NCI-H226 (cell line): ENCODE measurements at regions not wholly inside any gene's neighbourhood (a gene's known extent, or its start where the extent isn't known, plus 50 kb on each side); places are given as distances from the start of the nearest gene placed in this dataset.

Experiments
- DNase-seq: peaks from one replicate; pipeline ENCODE4 v3.0.0-alpha.2; 2015

- DNase-seq = no peak
Observed at GRCh38 chr2:16314691-16315457, 350.8 kb downstream of the CYRIA start.

DNA sequence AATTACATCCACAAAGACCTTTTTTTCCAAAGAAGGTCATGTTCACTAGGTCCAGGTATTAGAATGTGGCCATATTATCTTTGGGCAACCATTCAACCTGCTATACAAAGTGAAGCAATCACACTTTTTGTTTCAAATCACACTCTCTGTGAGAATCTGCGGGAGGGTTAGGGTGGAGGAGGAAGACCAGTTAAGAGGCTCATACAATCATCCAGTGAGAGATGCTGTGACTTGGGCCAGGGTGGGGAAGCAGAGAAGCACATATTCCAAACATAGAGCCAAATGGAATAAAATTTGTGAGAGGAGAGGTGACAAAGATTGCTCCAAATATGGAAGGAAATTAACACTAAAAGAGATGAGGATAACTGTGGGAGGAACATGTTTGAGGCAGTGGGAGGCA is 351.6 kb downstream of the CYRIA start:
- no peak for DNase-seq

DNA sequence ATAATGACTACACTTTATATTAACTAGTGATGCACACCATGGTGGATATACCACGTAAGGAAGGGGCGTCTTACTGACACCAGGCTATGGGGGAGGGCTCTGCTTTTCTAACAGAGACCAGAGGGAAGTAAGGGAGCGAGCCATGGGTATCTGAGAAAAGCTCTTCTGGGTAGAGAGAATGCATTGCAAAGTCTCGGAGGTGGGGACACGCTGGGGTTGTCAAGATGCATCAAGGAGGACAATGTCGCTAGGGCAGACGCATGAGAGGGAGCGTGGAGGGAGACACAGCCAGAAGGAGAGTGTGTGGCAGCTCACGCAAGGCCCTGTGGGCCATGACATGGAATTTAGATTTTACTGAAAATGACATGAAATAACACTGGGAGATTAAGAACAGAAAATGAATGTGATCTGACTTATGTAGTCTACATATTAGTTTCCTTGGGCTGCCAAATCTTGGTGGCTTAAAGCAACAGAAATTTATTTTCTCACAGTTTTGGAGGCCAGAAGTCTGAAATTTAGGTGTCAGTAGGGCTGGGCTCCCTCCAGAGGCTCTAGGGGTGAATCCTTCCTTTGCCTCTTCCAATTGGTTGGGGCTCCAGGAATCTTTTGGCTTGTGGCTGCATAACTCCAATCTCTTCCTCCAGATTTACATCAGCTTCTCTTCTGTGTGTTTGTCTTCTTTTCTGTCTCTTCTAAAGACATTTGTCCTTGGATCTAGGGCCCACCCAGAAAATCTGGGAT is 352.2 kb downstream of the CYRIA start:
- DNase-seq = no peak

- no peak for DNase-seq
Observed at GRCh38 chr2:16312771-16313170, 352.9 kb downstream of the CYRIA start.

DNA sequence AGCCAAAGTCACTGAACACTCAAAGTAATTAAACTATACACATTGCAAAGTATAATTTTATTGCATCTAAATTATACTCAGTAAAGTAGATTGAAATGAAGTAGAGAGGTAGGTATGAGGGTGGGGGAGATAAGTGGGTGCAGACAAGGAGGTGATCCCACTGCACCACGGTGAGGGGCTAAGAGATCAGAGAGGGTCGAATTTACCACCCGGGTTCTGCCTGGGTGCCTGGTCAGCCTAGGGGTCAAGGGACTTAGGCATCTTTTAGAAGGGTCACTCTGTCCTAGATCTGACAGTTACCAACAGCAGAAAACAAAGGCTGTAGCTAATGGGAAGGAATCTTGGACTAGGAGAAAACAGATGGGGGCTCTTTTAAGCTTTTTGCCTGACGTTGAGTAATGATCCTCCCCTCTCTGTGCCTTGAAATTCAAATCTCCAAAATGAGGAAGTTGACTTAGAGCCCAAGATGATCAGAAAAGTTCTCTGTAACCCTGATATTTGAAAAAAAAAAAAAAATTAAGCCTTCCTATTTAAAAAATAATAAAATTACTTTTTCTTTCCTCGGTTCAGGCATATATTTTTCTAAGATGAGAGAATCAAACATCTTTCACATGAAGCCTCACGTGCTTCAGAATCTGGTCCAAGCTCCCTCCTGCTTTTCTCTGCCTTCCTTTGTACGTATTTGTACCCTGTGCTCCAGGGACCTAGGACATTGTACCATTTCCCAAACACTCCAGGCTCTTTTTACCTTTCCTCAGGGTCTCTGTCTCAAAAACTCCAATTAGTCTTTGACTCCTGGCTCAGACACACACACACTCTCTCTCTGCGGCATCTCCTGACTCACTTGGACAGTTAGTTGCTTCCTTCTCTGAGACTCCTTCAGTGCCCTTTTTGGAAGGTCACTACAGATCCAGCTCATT is 353.9 kb downstream of the CYRIA start:
- DNase-seq = no peak

- no peak for DNase-seq
Observed at GRCh38 chr2:16308816-16309215, 356.8 kb downstream of the CYRIA start.

- no peak for DNase-seq
Observed at GRCh38 chr2:16304876-16305590, 360.6 kb downstream of the CYRIA start.

- DNase-seq = no peak
Observed at GRCh38 chr2:16303761-16304160, 361.9 kb downstream of the CYRIA start.

DNA sequence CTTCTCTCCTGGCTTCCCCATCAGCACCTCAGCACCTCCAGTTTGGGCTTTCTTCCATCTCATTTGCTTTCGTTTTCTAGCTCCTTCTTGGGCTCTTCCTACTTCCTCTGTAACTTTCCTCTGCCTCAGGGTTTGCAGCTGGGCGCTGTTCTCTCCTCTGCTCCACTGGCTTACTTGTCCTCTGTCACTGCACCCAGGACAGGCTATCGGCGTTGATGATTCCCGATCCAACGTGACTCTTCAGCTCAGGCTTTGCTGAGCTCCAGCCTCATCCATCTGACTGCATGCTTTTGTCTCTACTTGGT is 362.4 kb downstream of the CYRIA start:
- no peak for DNase-seq

GRCh38 chr2:16302431-16303272 is 362.3 kb downstream of the MYCN start:
- no peak for DNase-seq

DNA sequence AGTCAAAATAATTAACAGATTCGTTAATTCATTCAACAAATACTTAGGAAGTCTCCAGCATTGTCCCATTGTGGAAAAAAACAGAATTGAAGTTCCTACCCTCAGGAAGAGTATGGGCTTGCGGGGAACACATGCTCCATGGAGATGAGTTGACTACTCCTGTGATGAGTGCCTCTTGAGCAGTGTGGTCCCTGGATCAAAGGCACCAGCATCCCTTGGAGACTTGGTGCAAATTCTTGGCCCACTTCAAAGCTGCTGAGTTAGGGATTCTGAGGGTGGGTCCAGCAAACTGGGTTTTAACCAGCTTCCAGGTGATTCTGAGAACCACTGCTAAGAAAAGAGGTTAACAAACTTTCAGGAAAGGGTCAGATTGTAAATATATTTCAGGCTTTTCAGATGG is 361.6 kb downstream of the MYCN start:
- DNase-seq = no peak

- DNase-seq = no peak
Observed at GRCh38 chr2:16298866-16299265, 358.5 kb downstream of the MYCN start.

DNA sequence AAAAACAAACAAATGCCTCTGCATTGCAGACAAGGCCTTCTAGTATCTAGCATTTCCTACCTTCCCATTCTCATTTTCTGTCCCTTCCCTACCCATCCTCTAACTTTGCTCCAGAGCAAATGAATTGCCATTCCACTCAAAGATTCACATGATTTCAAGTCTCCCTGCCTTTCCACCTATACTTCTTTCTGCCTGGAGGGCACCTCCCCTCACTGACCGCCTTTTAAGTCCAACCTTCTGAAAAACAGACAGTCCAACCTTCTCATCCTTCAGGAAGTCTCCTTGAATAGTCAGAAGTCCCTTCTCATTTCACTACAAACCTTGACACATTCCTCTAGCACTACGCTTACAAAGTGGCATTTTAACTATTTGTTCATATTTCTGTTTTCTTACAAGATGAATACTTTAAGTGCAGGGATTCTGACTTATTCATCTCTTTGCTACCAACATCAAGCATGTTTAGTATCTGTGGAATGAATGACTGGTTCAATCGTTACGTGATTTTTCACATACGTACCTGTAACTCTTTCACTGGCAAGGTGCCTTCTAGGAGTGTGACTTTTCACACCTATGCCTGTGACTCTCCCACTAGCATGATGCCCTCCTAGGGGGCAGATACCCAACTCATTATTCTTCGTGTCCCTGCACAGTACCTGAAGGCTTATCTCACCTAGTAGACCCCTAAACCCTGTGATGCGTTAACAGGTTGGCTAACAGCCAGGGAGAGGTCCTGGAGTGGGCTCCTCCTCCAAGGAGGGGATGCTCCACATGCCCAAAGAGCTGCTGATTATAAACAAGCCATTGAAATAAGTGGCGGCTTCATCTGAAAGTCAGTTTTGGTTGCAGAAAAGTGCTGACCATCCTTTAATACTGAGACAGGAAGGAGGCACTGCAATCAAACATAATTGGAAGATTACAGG is 356.2 kb downstream of the MYCN start:
- no peak for DNase-seq

DNA sequence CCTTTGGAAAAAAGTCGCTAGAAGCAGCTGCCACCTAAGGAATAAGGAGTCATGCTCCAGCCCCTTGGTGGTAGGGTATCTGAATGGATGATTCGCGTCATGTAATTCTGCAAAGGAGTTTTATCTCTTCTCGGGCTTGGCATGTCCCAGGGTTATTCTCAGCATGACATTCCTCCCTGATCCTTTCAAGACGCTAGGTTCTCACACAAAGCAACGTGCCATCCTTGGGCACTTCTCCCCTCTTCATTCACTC is 355.6 kb downstream of the MYCN start:
- DNase-seq = no peak

- no peak for DNase-seq
Observed at GRCh38 chr2:16294791-16295190, 354.4 kb downstream of the MYCN start.

- DNase-seq = no peak
Observed at GRCh38 chr2:16293871-16294270, 353.5 kb downstream of the MYCN start.

- DNase-seq = no peak
Observed at GRCh38 chr2:16293398-16293797, 353.0 kb downstream of the MYCN start.

DNA sequence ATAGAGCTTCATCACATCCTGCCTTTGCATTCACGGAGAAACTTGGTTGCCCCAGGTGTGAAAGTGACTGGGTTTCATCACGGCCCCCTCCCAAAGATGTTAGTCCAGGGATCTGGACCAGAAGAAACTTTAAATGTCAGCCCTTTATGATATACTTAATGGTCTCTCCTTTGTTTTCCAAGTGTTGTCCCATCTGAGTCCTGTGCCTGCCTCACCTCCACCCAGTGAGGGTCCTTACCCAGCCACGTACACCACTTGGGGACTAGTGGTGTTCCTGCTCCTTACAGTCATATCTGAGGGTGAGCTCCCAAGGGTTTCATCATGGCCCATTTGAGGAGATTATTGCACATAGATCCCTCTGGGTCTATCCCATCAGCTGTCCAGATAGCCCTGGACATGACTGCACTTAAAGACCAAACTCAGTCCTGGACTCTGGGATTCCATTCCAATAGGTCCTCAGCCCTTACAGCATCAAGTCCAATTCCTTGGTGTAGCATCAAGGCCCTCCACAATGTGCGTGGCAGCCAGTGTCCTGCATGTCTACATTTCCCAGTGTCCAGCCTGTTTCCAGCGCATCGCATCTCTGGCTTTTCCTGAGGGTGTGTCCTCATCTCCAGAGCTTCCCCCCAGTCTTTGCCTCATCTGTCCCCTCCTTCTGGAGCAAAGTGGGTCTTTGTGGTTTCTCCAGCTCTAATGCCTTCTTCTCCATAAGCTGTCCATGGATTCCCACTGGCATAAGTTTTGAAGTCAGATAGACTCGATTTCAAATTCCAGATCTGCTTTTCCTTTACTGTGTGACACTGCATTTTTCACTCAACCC is 351.6 kb downstream of the MYCN start:
- DNase-seq = no peak

DNA sequence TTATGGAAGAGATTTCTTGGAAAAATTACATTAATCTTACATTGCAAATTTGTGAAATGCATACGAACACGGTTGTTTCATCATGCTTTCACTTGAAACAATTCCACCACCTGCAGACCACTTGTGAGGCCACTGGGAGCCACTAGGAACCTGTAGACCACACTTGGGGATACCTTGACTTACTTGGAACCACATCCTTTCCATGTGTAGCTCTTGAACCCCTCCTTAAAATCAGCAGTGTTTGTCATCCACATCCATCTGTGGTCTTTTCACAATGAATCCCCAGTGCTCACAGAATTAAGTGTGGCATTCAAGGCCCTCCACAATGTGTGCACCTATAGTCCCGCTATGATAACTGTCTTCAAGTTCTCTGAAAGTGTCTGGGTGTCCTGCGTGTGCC is 350.9 kb downstream of the MYCN start:
- DNase-seq = no peak

GRCh38 chr2:16290311-16291020 is 350.1 kb downstream of the MYCN start:
- DNase-seq = no peak
